ENCODE measurements at regions not wholly inside any gene's neighbourhood (a gene's known extent, or its start where the extent isn't known, plus 50 kb on each side); places are given as distances from the start of the nearest gene placed in this dataset.
A peak's percentile ranks its signal among the peaks of the same experiment; 100 is the strongest.

- DNase-seq (ENCODE audit: low read depth in 2 of 3, low spot score in 2 of 3), result no peak
Observed at GRCh38 chr7:131087756-131088658, 239.7 kb upstream of the MKLN1 start.

GRCh38 chr7:131090188-131090587 is 237.5 kb upstream of the MKLN1 start:
- DNase-seq (ENCODE audit: low read depth in 2 of 3, low spot score in 2 of 3), result no peak

- DNase-seq (ENCODE audit: low read depth in 2 of 3, low spot score in 2 of 3), result no peak
Observed at GRCh38 chr7:131090886-131091692, 236.6 kb upstream of the MKLN1 start.

GRCh38 chr7:131094685-131095084 is 233.0 kb upstream of the MKLN1 start:
- DNase-seq (ENCODE audit: low read depth in 2 of 3, low spot score in 2 of 3), result no peak

GRCh38 chr7:131095346-131095745 is 232.3 kb upstream of the MKLN1 start:
- no peak for DNase-seq (ENCODE audit: low read depth in 2 of 3, low spot score in 2 of 3)

- no peak for DNase-seq (ENCODE audit: low read depth in 2 of 3, low spot score in 2 of 3)
Observed at GRCh38 chr7:131096267-131096927, 231.3 kb upstream of the MKLN1 start.

- DNase-seq (ENCODE audit: low read depth in 2 of 3, low spot score in 2 of 3), result no peak
Observed at GRCh38 chr7:131097662-131098376, 229.9 kb upstream of the MKLN1 start.

- DNase-seq (ENCODE audit: low read depth in 2 of 3, low spot score in 2 of 3), result no peak
Observed at GRCh38 chr7:131098527-131098926, 229.1 kb upstream of the MKLN1 start.

GRCh38 chr7:131100357-131101054 is 227.2 kb upstream of the MKLN1 start:
- DNase-seq (ENCODE audit: low read depth in 2 of 3, low spot score in 2 of 3), result peak in 1 of 3 donors; percentile 40

- no peak for DNase-seq (ENCODE audit: low read depth in 2 of 3, low spot score in 2 of 3)
Observed at GRCh38 chr7:131103997-131104396, 223.7 kb upstream of the MKLN1 start.

- DNase-seq (ENCODE audit: low read depth in 2 of 3, low spot score in 2 of 3), result peak in 1 of 3 donors; percentile 40
Observed at GRCh38 chr7:131104596-131105293, 222.9 kb upstream of the MKLN1 start.

GRCh38 chr7:131105294-131105798 is 222.3 kb upstream of the MKLN1 start:
- no peak for DNase-seq (ENCODE audit: low read depth in 2 of 3, low spot score in 2 of 3)

- DNase-seq (ENCODE audit: low read depth in 2 of 3, low spot score in 2 of 3), result peak; percentile 76 to 86 (median 81)
Observed at GRCh38 chr7:131105799-131106680, 221.6 kb upstream of the MKLN1 start.

- DNase-seq (ENCODE audit: low read depth in 2 of 3, low spot score in 2 of 3), result no peak
Observed at GRCh38 chr7:131106681-131107336, 220.9 kb upstream of the MKLN1 start.

GRCh38 chr7:131107337-131108211 is 220.1 kb upstream of the MKLN1 start:
- peak; percentile 58 to 93 (median 84) for DNase-seq (ENCODE audit: low read depth in 2 of 3, low spot score in 2 of 3)

- peak in 1 of 3 donors; percentile 67 for DNase-seq (ENCODE audit: low read depth in 2 of 3, low spot score in 2 of 3)
Observed at GRCh38 chr7:131108212-131108940, 219.3 kb upstream of the MKLN1 start.
